HG03159 (cell line): ENCODE measurements at regions not wholly inside any gene's neighbourhood (a gene's known extent, or its start where the extent isn't known, plus 50 kb on each side); places are given as distances from the start of the nearest gene placed in this dataset.

Experiments used
- ATAC-seq: cut with Tn5 transposase; IDR thresholded peaks from one replicate; pipeline ENCODE4 v1.9.1; 2021; ENCODE audit warnings: mild to moderate bottlenecking, moderate library complexity; ENCODE audit not compliant: unreplicated experiment

- ATAC-seq: no peak
Observed at GRCh38 chr9:27747450-27747849, 174.2 kb upstream of the C9orf72 start.

GRCh38 chr9:27749838-27750237 is 176.6 kb upstream of the C9orf72 start:
- no peak for ATAC-seq

GRCh38 chr9:27750566-27750965 is 177.3 kb upstream of the C9orf72 start:
- no peak for ATAC-seq

- no peak for ATAC-seq
Observed at GRCh38 chr9:27752069-27752468, 178.8 kb upstream of the C9orf72 start.

- no peak for ATAC-seq
Observed at GRCh38 chr9:27755846-27756245, 182.6 kb upstream of the C9orf72 start.

GRCh38 chr9:27756418-27756817 is 183.1 kb upstream of the C9orf72 start:
- ATAC-seq: no peak

GRCh38 chr9:27763831-27764230 is 190.6 kb upstream of the C9orf72 start:
- ATAC-seq: no peak

GRCh38 chr9:27765266-27766072 is 192.2 kb upstream of the C9orf72 start:
- no peak for ATAC-seq

GRCh38 chr9:27766073-27766835 is 193.0 kb upstream of the C9orf72 start:
- ATAC-seq: no peak

- ATAC-seq: no peak
Observed at GRCh38 chr9:27768781-27769180, 195.5 kb upstream of the C9orf72 start.

GRCh38 chr9:27770541-27770940 is 197.3 kb upstream of the C9orf72 start:
- ATAC-seq: no peak

- no peak for ATAC-seq
Observed at GRCh38 chr9:27771803-27772545, 198.7 kb upstream of the C9orf72 start.

GRCh38 chr9:27784847-27785713 is 211.8 kb upstream of the C9orf72 start:
- no peak for ATAC-seq

GRCh38 chr9:27785714-27786100 is 212.4 kb upstream of the C9orf72 start:
- no peak for ATAC-seq

GRCh38 chr9:27787891-27788290 is 214.6 kb upstream of the C9orf72 start:
- ATAC-seq: no peak

- ATAC-seq: no peak
Observed at GRCh38 chr9:27791311-27791710, 218.0 kb upstream of the C9orf72 start.

- no peak for ATAC-seq
Observed at GRCh38 chr9:27792971-27793689, 219.8 kb upstream of the C9orf72 start.

GRCh38 chr9:27799326-27799725 is 226.0 kb upstream of the C9orf72 start:
- ATAC-seq: no peak

- no peak for ATAC-seq
Observed at GRCh38 chr9:27800159-27800558, 226.9 kb upstream of the C9orf72 start.
